Lower leg skin (tissue), 4 donors: ENCODE measurements at regions not wholly inside any gene's neighbourhood (a gene's known extent, or its start where the extent isn't known, plus 50 kb on each side); places are given as distances from the start of the nearest gene placed in this dataset.

ENCODE experiments used
- DNase-seq, 2 donors: peaks; one replicate each; pipeline ENCODE4 v3.0.0-alpha.2; 2019; ENCODE audit warnings: low spot score in 2 of 2
- H3K4me3 ChIP-seq: fragments of 200-600 bp; sonication (generic); 2 replicates; pipeline ENCODE4 v1.5.1; 2017; ENCODE audit warnings: mild to moderate bottlenecking, low read depth; ENCODE audit not compliant: poor library complexity, severe bottlenecking
- CTCF ChIP-seq, 3 donors: fragments of 450-650 bp; IDR thresholded peaks; one replicate each; pipeline ENCODE4 v1.5.1; 2016; ENCODE audit warnings: antibody characterized with exemption in 3 of 3, mild to moderate bottlenecking in 3 of 3, moderate library complexity in 2 of 3
- POLR2A ChIP-seq, 2 donors: fragments of 450-650 bp; IDR thresholded peaks; one replicate each; pipeline ENCODE4 v1.6.1; 2016 to 2017; ENCODE audit warnings: antibody characterized with exemption in 2 of 2, mild to moderate bottlenecking in 1 of 2, moderate library complexity in 1 of 2
- WGBS, 2 donors: methylation state at CpG; one replicate each; pipeline ENCODE4 v1.1.5; 2018; 5-methylcytosine and 5-hydroxymethylcytosine counted together
- intact Hi-C: fragments of 100-400 bp; cut with DNase I; formaldehyde crosslinking; loops from one replicate; pipeline ENCODE4 v1.15.0; 2023; ENCODE audit warnings: low total_unique reads

GRCh38 chr7:136183981-136184380 is 206.8 kb upstream of the MTPN start:
- no peak overlapping the region for H3K4me3 ChIP-seq
- intact Hi-C loops = no loop called here
- 52 to 67% methylated on average over 2 of the region's 2 CpGs for WGBS, 2 donors
- DNase-seq = no peak
- TF ChIP-seq CTCF (IDR thresholded peaks at IDR 0.05) = no peak
- no peak for TF ChIP-seq POLR2A (IDR thresholded peaks at IDR 0.05)

GRCh38 chr7:136180984-136181383 is 203.8 kb upstream of the MTPN start:
- TF ChIP-seq POLR2A (IDR thresholded peaks at IDR 0.05) (no peak), CTCF (IDR thresholded peaks at IDR 0.05) (no peak)
- no peak for DNase-seq
- WGBS, 2 donors = 75 to 78% methylated on average over 7 of the region's 7 CpGs
- intact Hi-C loops = no loop called here
- no peak overlapping the region for H3K4me3 ChIP-seq

- WGBS, 2 donors = 44 to 50% methylated on average over 5 of the region's 5 CpGs
- no peak for DNase-seq
- no peak for TF ChIP-seq CTCF (IDR thresholded peaks at IDR 0.05)
- no peak for TF ChIP-seq POLR2A (IDR thresholded peaks at IDR 0.05)
- intact Hi-C loops = no loop called here
- no peak overlapping the region for H3K4me3 ChIP-seq
Observed at GRCh38 chr7:136179851-136180721, 202.9 kb upstream of the MTPN start.

GRCh38 chr7:136179154-136179553 is 202.0 kb upstream of the MTPN start:
- TF ChIP-seq POLR2A (IDR thresholded peaks at IDR 0.05) (no peak), CTCF (IDR thresholded peaks at IDR 0.05) (no peak)
- intact Hi-C loops = no loop called here
- WGBS, 2 donors = 55 to 63% methylated on average over 5 of the region's 5 CpGs
- DNase-seq = no peak
- H3K4me3 ChIP-seq = no peak overlapping the region

GRCh38 chr7:136174477-136175125 is 197.4 kb upstream of the MTPN start:
- no peak for DNase-seq
- no peak overlapping the region for H3K4me3 ChIP-seq
- TF ChIP-seq POLR2A (IDR thresholded peaks at IDR 0.05) = no peak
- TF ChIP-seq CTCF (IDR thresholded peaks at IDR 0.05) = no peak
- intact Hi-C loops = no loop called here
- WGBS, 2 donors = 53 to 66% methylated on average over 5 of the region's 5 CpGs
